ENCODE measurements at regions not wholly inside any gene's neighbourhood (a gene's known extent, or its start where the extent isn't known, plus 50 kb on each side); places are given as distances from the start of the nearest gene placed in this dataset.

DNA sequence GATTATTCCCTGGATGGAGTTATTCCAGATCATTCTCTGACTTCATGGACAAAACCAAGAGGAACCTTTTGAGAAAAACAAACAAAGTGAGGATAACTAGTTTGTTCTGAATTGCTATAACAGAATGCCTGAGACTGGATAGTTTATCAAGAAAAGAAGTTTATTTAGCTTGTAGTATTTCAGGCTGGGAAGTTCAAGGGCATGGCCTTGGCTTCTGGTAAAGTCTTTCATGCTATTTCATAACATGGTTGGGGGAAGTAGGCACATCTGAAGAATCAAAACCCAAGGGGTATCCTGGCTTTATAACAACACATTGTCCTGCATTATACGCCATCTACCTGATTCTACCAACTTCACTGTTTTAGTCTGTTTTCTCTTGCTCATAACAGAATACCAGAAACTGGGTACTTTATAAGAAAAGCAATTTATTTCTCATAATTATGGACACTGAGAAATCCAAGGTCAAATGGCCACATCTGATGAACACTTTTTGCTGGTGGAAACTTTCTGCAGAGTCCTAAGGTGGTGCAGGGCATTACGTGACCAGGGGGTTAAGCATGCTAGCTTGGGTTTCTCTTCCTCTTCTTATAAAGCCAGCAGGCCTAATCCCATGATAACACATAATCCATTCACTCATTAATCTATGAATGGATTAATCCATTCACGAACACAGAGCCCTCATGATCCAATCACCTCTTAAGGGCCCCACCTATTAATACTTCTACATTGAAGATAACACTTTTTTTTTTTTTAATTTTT is 186.1 kb upstream of the PRSS16 start:
- Histone ChIP-seq H3K9me3 (ENCODE audit: control insufficient read depth, low read depth, low read length) (no peaks in the 10 kb centered on the region), H3K79me1 (ENCODE audit: insufficient read depth, low read depth, low read length, poor library complexity, severe bottlenecking) (no peaks in the 10 kb centered on the region), H4K20me1 (ENCODE audit: control insufficient read depth, insufficient read depth, insufficient read length) (no peaks in the 10 kb centered on the region), H4K8ac (replicated peaks; ENCODE audit: insufficient read length, low read depth, low read length) (no peak overlapping the region), H3K14ac (ENCODE audit: insufficient read depth, low read length) (no peak overlapping the region), H3K9ac (ENCODE audit: extremely low read depth, insufficient read length, low read length) (no peak overlapping the region), H3K27me3 (ENCODE audit: insufficient read depth, low read length) (no peaks in the 10 kb centered on the region), H3K18ac (ENCODE audit: insufficient read length, low read depth, low read length) (no peak overlapping the region), H3T11ph (ENCODE audit: low read length) (no peak overlapping the region), H3K23ac (ENCODE audit: insufficient read length, low read depth, low read length) (no peak overlapping the region), H4K5ac (ENCODE audit: insufficient read length, low read depth, low read length) (no peak overlapping the region), H2BK20ac (ENCODE audit: low read depth, low read length, poor library complexity, severe bottlenecking) (no peak overlapping the region), H3K79me2 (ENCODE audit: insufficient read depth, low read length) (no peaks in the 10 kb centered on the region), H2BK15ac (ENCODE audit: low read depth, low read length) (no peak overlapping the region), H2BK5ac (ENCODE audit: insufficient read length, low read length) (no peak overlapping the region), H3K27ac (ENCODE audit: insufficient read length, low read depth, low read length) (no peak overlapping the region), H3K56ac (ENCODE audit: insufficient read length, low read depth, low read length) (no peak overlapping the region), H3K4ac (ENCODE audit: low read depth, low read length) (no peak overlapping the region), H2AFZ (ENCODE audit: low read length) (no peak overlapping the region), H2BK120ac (ENCODE audit: low read depth, low read length, poor library complexity, severe bottlenecking) (no peak overlapping the region), H2AK5ac (ENCODE audit: insufficient read length, low read length) (no peak overlapping the region), H2BK12ac (ENCODE audit: insufficient read length, low read depth, low read length) (no peak overlapping the region), H4K91ac (ENCODE audit: insufficient read length, low read depth, low read length) (no peak overlapping the region), H3K4me1 (ENCODE audit: insufficient read depth, low read length) (peaks cover 2% of the 10 kb centered on the region; the same call in 1 of the 2 replicates), H3K23me2 (ENCODE audit: insufficient read length, low read depth, low read length, poor library complexity, severe bottlenecking) (no peaks in the 10 kb centered on the region), H3K4me2 (ENCODE audit: insufficient read depth, insufficient read length, low read length) (no peak overlapping the region)
- TF ChIP-seq, protein P1, sequence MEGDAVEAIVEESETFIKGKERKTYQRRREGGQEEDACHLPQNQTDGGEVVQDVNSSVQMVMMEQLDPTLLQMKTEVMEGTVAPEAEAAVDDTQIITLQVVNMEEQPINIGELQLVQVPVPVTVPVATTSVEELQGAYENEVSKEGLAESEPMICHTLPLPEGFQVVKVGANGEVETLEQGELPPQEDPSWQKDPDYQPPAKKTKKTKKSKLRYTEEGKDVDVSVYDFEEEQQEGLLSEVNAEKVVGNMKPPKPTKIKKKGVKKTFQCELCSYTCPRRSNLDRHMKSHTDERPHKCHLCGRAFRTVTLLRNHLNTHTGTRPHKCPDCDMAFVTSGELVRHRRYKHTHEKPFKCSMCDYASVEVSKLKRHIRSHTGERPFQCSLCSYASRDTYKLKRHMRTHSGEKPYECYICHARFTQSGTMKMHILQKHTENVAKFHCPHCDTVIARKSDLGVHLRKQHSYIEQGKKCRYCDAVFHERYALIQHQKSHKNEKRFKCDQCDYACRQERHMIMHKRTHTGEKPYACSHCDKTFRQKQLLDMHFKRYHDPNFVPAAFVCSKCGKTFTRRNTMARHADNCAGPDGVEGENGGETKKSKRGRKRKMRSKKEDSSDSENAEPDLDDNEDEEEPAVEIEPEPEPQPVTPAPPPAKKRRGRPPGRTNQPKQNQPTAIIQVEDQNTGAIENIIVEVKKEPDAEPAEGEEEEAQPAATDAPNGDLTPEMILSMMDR (conservative IDR thresholded peaks at IDR 0.05): no peak
- no peak for DNase-seq
- no peak overlapping the region for H3K27ac Mint-ChIP-seq
- no peaks in the 10 kb centered on the region for H3K36me3 Mint-ChIP-seq (ENCODE audit: insufficient read depth in 1 of 3, low read depth in 3 of 3)
- H3K9me3 Mint-ChIP-seq: no peaks in the 10 kb centered on the region
- H3K4me1 Mint-ChIP-seq: peaks cover 6 to 8% of the 10 kb centered on the region in 2 experiments
- no peaks in the 10 kb centered on the region; the same call in 1 of the 2 replicates for H3K27me3 Mint-ChIP-seq (ENCODE audit: low read depth)
- no CpG with 5 or more reads among the region's 3 CpGs for WGBS (ENCODE audit: extremely low coverage, insufficient read length, low lambda C conversion rate)
- no peak overlapping the region for H3K4me3 Mint-ChIP-seq
